ENCODE measurements at regions not wholly inside any gene's neighbourhood (a gene's known extent, or its start where the extent isn't known, plus 50 kb on each side); places are given as distances from the start of the nearest gene placed in this dataset.

DNA sequence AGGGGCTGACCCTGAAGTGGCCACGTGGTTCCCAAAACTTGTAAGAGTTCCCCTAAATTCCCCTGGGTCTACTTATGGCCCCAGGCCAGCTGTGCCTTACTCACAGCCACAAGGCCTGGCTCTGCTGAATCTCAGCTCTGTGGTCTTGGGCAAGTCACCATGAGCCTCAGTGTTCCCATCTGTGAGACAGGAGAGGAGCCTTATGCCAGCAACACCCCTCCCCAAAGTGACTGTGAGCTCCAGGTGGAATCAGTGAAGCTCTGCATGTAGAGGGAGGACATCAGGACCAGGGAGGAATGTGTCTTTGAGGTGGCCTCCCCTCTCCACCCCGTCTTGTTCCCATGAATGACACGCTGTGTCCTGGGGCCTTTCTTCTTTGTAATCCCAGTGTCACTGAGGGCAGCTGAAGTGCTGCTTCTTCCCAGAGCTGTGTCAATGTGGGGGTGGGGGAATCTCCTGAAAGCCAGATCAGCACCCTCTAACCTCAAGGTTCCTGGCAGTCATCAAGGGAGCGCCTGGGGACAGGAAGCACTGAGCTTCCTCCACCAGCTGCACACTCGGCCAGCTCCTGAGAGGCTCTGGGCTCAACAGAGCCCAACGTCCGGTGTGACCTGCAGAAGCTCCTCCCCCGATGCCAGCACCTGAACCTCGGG lies 258.9 kb downstream of the UACA start:
- no peak for DNase-seq

DNA sequence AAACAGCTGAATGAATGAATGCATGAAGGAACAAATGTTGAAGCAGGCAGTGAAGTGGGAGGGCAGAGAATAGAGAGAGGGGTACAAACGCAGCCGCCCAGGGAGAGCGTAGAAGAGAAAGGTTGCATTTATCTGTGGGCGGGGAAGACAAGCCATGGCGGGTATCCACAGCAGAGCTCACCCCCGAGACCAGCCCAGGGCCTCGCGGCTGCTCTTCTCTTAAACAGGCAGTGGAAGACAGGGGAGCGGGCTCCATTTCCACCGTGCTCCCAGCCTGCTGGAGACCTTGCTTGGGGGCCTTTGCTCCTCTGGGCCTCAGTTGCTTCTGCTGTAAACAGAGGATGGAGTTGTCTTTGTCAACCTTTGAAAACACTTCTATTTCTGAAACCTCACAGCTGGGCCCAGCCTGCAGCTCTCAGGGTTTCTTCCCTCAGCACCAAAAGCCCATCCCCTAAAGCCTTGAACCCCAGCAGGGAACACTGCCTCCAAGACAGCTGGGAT lies 259.5 kb downstream of the UACA start:
- no peak for DNase-seq

DNA sequence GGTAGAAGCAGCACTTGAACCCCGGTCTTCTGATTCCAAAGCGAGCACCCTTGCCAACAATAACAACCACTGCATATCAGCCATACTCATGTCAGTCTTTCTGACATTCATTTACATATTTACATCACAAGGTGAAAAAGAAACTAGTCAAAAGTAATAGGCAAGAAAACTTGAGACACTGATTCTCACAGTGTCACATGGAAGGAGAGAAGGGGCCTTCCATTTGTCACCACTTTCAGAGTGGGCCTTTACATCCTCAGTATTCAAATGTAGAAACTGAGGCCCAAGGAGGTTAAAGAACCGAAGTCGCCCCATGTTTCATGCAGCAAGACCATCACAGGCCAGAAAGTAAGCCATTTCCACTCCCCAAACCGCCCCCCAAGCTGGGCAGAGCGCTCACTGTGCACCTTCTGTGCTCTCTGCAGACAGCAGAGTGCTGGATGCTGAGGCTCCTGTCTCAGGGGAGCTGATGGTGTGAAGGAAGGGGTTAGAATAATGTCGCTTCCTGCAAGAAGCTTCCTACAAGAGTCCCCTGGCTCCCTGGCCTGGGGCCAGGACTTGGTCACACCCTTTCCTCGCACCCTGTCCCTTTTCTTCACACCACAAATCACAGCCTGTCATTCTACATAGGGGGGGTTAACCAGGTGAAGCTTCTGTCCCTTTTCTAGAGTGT lies 260.1 kb downstream of the UACA start:
- DNase-seq = no peak

DNA sequence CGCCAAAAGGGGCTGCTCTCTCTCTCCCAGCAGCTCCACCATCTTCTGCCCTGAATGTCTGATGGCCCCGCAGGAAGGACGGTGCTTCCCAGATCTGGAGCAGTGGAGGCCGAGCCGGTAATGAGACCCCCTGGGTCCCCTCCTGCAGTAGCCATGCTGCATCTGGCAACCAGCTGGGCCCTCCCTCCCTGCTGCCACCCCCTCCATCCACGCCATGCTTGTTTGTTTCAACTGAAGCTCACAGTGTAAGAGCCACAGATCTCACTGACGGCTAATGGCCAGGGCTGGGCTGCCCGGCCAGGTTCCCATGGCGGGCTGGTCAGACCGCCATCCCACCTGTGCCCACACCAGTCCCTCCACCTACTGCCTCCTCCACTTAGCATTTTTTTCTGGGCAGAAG lies 260.8 kb downstream of the UACA start:
- no peak for DNase-seq

DNA sequence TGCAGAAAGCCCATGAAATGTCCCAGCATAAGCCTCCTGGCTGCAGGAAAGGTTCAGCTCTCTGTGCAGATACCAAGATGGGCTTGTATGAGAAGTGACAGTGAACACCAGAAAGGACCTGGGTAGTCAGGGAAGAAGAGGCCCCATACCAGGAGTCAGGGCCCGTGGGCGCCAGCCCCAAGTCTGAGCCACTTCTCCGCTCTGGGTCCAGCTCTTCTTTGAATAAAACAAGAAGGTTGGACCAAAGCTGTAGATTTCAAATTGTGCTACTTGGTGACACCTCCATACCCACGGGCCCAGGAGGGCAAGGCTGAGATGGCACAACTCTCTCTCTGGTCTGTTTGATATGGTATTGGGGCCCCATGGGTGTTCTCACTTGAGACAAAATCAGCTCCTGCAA lies 261.5 kb downstream of the UACA start:
- no peak for DNase-seq

DNA sequence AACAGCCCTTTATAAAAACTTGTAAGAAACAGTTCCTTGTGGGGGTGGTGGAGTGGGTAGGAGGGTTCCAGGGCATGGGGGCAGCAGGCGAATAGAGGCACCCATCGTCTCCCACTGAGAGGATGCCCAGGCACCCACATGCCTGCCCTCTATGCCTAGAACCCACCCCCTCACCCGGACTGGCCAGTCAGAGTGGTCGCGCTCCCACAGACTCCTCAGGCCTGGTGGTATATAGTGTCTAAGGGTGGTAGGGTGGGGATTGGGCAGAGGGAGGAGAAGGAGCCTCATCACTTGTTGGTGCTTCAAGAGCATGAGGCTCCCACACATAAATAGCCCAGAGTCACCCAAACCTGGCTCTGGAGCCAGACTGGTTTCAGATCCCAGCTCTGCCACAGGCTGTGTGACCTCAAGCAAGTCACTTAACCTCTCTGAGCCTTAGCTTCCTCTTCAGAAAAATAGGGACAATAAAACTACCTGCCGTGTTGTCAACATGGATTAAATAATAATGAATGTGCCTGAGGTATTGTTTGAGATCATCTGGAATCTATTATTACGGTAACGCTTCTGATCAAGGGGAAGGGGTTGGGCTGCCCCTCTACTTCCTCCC lies 262.1 kb downstream of the UACA start:
- no peak for DNase-seq

DNA sequence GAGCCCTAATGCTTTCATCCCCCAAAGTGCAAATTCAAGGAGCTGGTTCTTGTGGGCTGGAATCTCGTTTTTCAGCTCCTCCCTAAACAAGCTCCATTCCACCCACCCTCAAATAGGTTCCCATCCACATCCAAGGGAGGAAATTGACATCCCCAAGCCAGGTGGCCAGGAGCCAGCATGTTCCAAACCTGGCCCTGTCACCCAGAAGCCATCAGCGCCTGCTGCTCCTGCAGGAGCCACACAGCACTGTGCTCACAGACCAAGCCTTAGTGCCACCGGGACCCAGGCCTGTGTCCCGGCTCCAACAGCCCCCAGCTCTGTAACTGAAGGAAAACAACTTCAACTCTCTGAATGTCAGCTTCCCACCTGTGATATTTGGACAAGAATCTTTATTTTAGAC lies 263.6 kb downstream of the UACA start:
- DNase-seq = no peak

DNA sequence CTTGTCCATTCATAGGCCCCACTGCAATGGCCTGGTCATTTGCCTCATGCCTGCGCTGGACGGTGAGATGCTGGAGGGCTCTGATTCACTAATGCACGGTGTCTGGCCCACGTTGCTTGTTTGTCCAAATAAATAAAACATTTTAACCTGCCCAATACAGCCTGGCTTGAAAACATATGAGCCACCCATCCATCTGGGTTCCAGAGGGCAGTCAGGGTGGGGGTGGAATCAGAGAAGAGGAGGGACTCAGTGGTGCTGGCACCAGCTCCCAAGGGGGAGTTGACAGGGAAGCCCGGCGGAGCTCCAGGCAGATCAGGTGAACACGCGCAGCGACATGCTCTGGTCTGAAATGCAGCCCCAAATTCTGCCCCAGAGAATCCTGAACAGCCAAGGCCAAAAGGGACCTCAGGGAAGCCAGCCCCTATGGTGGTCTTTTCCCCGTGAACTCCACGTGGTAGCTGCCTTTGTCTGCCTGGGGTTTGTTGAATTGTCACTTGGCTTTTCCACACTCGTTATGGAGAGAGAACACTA lies 265.2 kb downstream of the UACA start:
- no peak for DNase-seq

DNA sequence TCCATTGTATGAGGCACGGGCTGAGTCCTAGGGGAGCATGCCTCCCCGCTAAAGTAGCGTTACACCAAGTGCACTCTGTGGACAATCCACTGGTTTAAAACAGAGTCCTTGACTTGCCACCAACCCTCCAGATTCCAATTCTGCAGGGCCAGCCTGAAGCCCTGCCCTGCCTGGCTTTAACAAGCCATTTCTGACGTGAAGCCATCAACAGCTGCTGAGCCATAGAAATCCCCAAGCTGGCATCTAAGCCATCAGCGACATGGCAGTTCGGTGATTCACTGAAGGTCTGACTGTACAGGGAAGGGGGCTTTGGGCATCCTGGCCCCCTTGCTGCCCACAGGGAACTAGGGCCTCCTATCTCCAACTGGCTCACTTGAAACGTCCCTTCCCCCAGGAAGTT lies 265.7 kb downstream of the UACA start:
- DNase-seq = no peak

DNA sequence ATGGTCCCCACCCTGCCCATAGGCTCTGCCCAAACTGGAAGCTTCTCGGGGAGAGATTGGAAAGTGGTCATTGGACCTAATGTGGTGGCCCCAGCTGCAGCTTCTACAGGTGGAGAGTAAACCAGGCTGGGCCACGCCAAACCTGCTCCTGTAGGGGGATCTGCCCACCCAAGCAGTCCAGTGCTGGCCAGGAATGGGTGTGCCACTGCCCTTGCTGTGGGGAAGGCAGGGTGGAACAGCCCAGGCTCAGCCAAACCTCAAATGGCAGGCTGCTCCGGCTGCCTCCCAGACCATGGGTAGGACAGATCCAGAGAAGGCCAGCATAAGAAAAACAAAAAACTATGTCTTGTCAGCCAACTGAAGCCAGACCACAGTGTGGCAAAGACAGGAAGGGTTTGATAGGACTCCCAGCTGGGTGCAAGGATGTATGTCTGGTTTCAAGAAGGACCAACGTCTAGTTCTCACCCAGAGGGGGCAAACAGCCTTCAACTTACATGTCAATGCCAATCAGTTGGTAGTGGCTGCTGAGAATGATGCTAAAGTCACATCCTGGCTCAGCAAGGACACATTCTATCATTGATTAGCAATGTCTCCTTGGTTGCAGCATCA lies 267.3 kb downstream of the UACA start:
- no peak for DNase-seq

DNA sequence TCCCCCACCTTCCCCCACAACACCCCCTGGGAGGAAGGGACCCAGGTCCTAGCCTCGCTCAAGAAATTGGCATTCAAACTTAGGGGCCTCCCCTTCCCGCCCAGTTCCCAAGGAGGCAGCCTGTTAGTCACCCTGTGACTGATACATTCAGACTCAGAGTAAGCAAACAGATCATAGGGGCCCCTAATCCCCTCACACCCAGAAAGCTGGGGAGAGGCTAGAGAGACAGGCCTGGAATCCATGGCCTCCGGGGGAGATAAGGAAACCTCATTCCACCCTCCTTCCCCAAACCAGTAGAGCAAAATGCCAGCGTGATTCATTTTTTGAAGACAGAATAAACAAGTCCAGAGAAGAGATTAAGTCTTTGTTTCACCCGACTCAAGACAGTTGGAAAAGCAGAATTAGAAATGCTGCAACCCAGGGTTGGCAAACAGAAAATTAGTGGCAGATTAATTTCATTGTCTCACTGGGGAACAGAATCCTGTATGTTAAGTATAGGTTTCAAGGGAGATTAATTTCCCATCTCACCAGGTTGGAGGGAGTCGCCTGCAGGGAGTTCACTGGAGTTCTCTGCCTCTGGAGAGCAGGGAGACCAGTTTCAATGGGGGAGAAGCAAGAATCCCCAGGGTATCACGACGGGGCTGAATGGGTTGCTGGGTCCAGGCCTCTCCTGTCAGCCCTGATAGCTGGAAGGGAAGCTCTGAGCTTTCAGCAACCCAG lies 268.3 kb downstream of the UACA start:
- DNase-seq = no peak

DNA sequence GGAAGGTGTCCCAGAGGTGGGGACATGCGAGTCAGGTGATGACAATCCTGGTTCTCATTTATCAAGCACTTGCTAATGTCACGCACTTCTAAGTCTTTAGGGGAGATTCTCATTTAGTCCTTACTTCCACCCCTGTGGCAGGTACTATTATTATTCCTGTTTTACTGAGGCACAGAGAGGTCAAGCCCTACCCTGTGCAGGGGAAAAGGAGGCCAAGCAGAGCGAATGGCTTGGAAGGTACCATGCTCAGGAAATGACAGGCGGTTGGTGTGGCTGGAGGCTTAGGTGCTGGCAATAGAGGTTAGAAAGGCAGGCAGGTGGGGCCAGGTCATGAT lies 268.9 kb downstream of the UACA start:
- DNase-seq = no peak

DNA sequence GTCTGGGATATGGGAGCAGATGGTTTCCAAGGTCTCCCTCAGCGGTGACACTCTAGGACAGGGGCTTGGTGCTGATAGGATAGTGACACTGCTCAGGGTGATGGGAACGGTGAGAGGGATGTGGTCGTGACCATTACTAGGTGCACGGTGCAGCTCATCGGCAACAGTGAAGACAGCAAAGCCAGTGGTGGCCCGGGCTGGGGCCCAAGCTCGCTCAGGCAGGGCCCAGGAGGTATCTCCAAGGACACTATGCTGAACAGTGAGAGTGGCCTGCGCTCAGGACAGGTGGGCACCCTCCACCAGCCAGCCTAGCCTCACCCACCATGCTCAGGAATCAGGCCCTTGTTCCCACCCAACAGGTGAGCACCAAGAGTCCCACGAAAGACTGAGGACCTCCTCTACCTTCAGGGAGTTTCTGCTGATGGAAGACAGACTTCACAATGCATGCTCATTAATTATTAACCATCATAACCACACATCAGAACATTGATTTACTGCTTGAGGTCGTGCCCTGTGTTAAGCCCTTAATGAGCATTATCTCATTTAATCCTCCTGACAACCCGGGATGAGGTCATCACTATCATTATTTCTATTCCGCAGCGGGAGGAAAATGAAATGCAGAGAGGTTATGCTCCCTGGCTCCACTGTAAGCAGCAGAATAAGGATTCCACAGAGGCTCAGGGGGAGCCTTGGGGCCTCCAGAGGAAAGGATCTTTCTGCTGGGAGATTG lies 269.4 kb downstream of the UACA start:
- no peak for DNase-seq

DNA sequence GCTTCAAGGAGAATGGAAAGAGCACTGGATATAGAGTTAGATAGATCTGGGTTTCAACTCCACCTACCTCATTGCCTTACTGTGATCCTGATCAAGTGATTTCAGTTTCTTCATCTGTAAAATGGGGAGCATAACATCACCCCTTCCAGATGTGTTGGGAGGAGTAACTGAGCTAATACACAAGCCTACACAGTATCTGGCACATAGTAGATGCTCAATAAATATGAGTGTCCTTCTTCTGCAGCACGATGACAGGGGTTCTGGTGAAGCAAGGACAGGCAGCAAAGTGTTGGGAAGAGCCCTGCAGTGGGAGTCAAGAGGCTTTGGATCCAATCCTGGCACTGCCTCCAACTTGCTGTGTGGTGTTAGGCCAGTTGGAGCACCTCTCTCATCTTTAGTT lies 270.0 kb downstream of the UACA start:
- DNase-seq = no peak

DNA sequence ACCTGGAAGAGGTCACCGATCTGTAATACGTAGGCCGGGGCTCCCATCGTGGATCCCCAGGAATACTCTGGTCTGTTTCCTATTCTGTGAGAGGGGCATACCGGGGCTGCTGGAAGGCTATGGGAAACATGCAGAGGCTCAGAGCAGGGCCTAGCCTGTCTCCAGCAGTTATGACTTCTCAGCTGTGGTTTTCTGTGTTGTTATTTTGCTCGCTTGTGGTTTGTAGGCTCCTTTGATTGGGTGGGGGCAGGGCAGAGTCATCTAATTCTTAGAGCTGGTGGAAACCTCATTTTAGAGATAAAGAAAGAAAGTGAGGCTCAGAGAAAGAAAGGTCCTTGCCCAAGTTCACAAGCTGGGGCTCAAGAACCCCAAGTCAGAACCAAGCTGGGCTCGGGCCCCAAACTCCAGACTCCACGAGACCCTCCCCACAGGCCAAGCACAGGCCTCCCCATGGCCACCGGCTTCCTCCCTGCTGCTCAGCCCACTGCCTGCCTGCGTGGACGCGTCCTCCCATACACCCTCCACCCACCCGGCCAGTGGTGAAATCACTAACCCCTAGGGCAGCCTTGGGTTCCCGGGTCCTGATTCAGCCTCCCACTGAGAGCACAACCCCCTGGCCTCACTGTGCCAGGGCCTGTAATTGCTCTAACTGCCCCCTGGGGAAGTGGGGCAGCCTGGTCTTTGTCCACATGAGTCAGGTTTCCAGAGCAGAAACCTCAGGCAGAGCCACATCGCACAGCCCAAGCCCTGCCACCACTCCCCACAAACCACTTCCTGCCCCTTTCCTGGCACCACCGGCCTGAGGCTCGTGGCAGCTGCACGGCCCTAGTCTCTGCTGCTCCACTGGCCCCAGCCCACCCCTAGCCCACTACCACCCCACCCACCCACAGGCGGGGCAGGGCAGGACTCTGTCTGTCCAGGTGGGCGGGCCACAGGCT lies 270.8 kb downstream of the UACA start:
- peak; percentile 64 for DNase-seq

DNA sequence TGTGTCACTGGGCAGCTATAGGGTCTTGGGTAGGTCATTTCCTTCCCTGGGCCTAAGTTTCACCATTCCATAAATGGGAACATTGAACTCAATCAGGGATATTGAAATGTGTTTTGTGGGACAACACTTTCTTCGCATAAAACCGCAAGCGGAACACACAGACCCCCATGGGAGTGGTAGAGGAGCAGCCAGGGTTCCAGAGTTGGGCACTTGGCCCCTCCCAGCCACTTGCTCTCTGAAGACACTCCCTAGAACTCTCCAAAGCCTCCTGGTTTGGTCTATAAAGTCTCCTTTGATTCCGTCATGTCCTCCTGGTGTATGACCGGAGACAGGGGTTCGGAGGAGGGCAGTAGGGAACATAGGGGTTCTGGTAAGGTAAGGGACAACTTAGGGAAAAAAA lies 271.7 kb downstream of the UACA start:
- DNase-seq = no peak

DNA sequence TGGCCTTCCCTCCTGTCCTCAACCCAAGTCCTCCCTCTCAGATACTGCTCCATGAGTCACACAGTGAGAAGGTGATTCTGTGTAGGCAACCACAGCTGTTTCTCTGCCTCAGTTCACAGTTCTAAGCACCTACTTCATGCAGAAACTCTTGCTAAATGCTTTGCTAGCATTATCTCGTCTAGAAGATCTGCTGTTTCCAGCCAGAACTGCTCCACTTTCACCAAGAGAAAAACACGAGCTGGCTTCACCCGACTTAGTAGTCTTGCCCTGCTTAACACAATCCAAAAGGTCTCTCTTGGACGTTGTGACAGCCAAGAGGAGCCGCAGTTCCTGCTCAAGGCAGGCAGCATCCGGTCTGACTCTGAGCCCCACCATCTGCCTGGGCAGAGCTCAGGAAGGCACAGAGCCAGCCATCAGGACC lies 272.1 kb downstream of the UACA start:
- no peak for DNase-seq

DNA sequence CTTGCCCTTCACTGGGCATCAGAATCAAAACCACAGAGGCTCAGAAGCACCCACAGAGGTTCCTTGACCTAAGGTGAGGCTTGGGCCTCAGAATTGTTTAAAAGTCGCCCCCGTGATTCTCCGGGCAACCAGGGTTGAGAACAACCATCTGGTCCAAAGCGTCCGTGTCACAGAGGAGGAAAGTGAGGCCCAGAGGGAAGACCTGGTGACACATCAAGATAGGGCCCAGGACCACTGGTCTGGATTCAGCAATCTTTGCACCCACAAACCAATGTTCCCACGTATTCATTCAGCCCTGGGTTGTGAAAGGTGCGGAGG lies 272.6 kb downstream of the UACA start:
- DNase-seq = no peak

DNA sequence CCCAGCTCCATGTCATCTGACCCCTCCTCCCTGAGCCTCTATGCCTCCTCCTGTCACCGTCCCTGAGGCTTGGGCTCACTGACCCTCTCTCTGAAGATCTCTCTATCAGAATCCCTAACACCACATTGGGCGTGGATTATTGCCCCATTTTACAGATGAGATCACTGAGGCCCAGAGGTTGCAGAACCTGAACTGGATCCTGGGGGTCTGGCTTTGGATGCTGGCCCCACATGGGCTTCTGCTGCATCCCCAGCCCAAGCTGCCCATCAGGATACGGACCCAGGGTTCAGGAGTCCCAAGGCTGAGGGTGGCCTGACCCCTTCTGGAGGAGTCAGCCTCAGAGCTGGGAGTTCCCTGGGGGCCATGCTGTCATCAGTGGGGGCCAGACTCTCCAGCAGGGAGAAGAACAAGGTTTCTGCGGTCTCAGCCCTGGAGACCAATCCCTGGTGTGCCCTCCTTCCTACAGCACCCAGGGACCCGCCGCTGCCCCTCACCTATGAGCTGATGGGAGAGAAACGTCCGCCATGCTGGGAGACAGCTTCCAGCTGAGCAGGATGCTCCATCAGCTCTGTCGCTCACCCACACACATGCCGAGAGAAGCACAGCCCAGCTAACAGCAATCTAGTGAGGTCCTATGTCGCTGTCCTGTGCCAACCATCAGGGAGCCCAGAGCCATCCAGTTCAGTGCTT lies 273.1 kb downstream of the UACA start:
- DNase-seq = no peak

DNA sequence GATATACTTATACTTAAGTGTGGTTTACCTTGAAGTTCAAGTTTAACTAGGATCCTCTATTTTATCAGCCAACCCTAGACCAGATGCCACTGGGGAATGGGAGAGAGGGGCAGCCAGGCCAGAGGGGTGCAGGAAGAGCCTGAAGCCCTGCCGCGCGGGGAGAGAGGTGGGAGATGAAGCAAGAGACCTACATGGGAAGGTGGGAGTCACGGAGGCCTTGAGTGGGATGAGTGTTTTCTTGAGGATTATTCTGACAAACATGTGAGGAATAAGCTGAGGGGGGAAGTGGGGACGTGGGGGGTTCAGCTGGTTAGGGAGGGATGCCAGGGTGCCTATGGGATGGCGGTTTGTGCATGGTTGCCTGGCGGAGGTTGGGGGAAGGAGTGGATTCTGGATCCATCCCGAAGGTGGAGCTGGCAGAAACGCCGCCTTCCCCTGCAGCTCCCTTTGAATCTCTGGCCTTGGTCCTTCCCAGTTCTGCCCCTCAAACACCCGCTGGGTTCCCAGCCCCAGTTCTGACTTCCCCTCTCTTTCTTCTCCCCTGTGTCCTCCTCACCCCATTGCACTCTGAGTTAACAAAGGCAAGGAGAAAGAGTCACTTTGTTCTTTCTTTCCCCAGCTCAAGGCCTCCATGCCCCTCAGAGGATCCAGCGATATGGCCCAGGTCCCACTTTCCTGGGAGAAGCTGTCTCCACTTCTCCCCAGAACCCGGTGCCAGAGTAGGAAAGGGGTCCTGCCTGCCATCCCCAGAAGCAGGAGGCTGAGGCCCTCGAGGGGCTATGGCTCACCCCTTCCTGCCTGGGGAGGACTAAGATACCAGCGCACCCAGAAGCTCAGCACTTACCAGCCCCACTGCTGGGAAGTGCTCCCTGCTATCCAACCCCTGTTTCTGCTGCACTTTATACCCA lies 274.2 kb downstream of the UACA start:
- no peak for DNase-seq
